Activated CD8-positive, alpha-beta memory T cell treated with anti-CD3 and anti-CD28 coated beads, Interleukin-2, amount 10 ng/mL, durations not matched to agents 7 days and 5 days (primary cell): ENCODE measurements at regions not wholly inside any gene's neighbourhood (a gene's known extent, or its start where the extent isn't known, plus 50 kb on each side); places are given as distances from the start of the nearest gene placed in this dataset.

Experiments used
- ATAC-seq: fragments of 150-1000 bp; cut with Tn5 transposase; one replicate; pipeline ENCODE4 v1.10.0; 2021; ENCODE audit warnings: moderate library complexity
- CTCF ChIA-PET: fragments of 350-600 bp; sonication (Branson Sonifier 250); formaldehyde crosslinking; loops from one replicate; lab custom pipeline; 2021; ENCODE audit warnings: antibody characterized with exemption; lab: Charles Lee
- DNase-seq: peaks from one replicate; pipeline ENCODE4 v3.0.0-alpha.2; 2020
- H3K27ac Mint-ChIP-seq: one replicate; pipeline ENCODE4 v1.8.0; 2021; ENCODE audit warnings: mild to moderate bottlenecking, mixed read lengths
- H3K27me3 Mint-ChIP-seq: one replicate; pipeline ENCODE4 v1.8.0; 2021; ENCODE audit warnings: mixed read lengths
- H3K36me3 Mint-ChIP-seq: one replicate; pipeline ENCODE4 v1.8.0; 2021; ENCODE audit warnings: mild to moderate bottlenecking, mixed read lengths
- H3K4me1 Mint-ChIP-seq: one replicate; pipeline ENCODE4 v1.8.0; 2021; ENCODE audit warnings: mixed read lengths
- H3K4me3 Mint-ChIP-seq: one replicate; pipeline ENCODE4 v1.8.0; 2021; ENCODE audit warnings: mild to moderate bottlenecking, moderate library complexity, mixed read lengths
- H3K9me3 Mint-ChIP-seq: one replicate; pipeline ENCODE4 v1.8.0; 2022; ENCODE audit warnings: low read depth, mixed read lengths

DNA sequence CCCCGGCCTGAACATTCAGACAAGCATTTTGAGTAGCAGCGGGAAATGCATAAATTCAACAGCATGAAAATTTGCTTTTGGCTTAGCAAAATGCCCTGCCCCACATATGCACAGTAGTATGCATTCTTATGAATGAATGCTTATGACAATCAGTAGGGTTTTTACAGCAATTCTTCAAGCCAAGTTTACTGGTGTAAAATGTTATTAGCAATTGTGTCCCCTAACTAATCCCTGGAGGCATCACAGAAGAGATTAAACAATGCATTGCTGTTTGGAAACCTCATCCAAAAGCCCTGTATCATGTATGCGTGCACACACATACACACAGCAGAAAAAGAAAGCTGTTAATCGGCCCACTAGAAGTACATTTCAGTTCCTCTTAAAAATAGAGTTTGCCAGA is 406.5 kb downstream of the LRIG3 start:
- Mint-ChIP-seq H3K36me3 (no peaks in the 10 kb centered on the region), H3K27ac (no peak overlapping the region), H3K4me3 (no peak overlapping the region), H3K4me1 (no peaks in the 10 kb centered on the region), H3K27me3 (no peaks in the 10 kb centered on the region), H3K9me3 (peaks cover 11% of the 10 kb centered on the region)
- DNase-seq (no peak), ATAC-seq (no peak)
- CTCF ChIA-PET = no interaction called here

DNA sequence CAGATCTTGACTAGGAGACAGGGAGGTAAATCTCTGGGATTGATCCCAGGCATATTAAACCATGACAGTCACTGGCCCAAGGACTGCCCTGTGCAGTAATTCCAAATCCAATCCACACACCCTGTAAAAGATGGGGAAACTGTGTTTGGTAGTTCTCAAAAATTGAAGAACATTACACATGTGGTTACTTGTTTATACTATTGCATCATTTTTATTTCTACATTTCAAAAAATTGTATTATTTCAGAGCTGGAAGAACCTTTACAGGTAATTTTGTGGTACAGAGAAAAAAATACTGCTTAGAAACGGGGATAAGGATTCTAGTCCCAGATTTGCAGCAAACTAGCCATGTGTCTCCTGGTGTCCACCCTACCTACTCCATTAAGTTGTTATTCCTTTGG is 400.5 kb downstream of the LRIG3 start:
- CTCF ChIA-PET = no interaction called here
- H3K27me3 Mint-ChIP-seq = no peaks in the 10 kb centered on the region
- no peak overlapping the region for H3K27ac Mint-ChIP-seq
- DNase-seq (no peak), ATAC-seq (no peak)
- H3K36me3 Mint-ChIP-seq = no peaks in the 10 kb centered on the region
- no peak overlapping the region for H3K4me3 Mint-ChIP-seq
- H3K9me3 Mint-ChIP-seq = peaks cover 10% of the 10 kb centered on the region
- H3K4me1 Mint-ChIP-seq = no peaks in the 10 kb centered on the region

DNA sequence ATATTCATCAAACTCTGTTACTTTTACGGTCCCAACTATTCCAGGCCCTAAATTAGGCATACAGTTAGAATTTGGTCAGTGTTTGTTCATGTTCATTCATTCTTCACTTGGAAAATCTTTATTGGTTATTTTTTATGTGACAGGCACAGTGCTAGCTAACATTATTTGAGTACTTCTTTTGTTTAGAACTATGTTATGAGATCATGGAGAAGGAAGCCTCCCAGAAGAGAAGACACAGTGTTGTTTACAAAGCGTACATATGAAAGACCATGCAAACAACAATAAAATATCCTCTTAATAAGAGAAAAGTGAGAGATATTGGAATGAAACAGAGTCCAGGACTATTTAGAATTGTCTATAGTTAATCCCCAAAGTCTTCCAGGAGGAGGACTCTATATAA is 399.2 kb downstream of the LRIG3 start:
- CTCF ChIA-PET = interaction anchor here (0.6 kb wide), 1 partner anchor 143 kb away, joined by 3 read pairs; no protein-coding TSS in a partner anchor
- no peaks in the 10 kb centered on the region for H3K27me3 Mint-ChIP-seq
- H3K27ac Mint-ChIP-seq = no peak overlapping the region
- ATAC-seq (no peak), DNase-seq (no peak)
- H3K9me3 Mint-ChIP-seq = peaks cover 10% of the 10 kb centered on the region
- H3K4me1 Mint-ChIP-seq = no peaks in the 10 kb centered on the region
- H3K4me3 Mint-ChIP-seq = no peak overlapping the region
- H3K36me3 Mint-ChIP-seq = no peaks in the 10 kb centered on the region

DNA sequence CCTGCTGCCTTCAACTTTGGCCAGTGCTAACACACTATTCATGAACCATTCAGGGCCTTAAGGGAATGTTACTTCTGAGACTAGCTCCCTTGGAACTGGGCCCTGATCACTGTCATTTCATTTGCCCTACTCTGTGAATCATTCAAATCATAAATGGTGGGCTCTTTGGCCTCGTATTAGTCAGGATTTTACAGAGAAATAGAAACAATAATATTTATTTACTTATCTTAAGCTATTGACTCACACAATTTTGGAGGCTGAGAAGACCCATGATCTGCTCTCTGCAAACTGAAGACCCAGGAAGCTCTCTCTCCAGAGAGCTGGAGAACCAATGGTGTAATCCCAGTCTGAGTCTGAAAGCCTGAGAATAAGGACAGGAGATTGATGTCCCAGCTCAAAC is 398.5 kb downstream of the LRIG3 start:
- Mint-ChIP-seq H3K36me3 (no peaks in the 10 kb centered on the region), H3K27ac (no peak overlapping the region), H3K9me3 (peaks cover 10% of the 10 kb centered on the region), H3K4me3 (no peak overlapping the region), H3K4me1 (no peaks in the 10 kb centered on the region), H3K27me3 (no peaks in the 10 kb centered on the region)
- ATAC-seq (no peak), DNase-seq (no peak)
- CTCF ChIA-PET = interaction anchor here (0.6 kb wide), 1 partner anchor 143 kb away, joined by 3 read pairs; no protein-coding TSS in a partner anchor

DNA sequence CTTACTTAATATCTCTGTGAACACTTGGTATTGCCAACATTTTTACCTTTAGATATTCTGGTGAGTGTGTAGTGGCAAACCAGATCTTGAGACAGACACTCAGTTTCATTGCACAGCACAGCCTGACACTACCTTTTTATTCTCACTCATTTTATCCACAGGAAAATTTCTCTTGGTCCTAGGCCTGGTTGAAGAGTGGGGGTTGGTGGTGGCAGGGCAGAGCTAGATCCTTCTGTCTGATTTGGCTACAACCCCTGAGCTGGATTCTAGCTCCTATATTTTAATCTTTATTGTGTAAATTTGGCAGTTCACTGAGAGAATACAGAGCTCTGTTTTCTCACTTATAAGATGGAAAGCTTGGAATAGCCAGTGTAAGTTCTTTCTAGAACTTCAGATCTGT is 396.9 kb downstream of the LRIG3 start:
- H3K27me3 Mint-ChIP-seq = no peaks in the 10 kb centered on the region
- CTCF ChIA-PET = no interaction called here
- no peaks in the 10 kb centered on the region for H3K36me3 Mint-ChIP-seq
- no peak for ATAC-seq
- no peak overlapping the region for H3K4me3 Mint-ChIP-seq
- H3K4me1 Mint-ChIP-seq = no peaks in the 10 kb centered on the region
- DNase-seq = no peak
- H3K27ac Mint-ChIP-seq = no peak overlapping the region
- peaks cover 6% of the 10 kb centered on the region for H3K9me3 Mint-ChIP-seq

DNA sequence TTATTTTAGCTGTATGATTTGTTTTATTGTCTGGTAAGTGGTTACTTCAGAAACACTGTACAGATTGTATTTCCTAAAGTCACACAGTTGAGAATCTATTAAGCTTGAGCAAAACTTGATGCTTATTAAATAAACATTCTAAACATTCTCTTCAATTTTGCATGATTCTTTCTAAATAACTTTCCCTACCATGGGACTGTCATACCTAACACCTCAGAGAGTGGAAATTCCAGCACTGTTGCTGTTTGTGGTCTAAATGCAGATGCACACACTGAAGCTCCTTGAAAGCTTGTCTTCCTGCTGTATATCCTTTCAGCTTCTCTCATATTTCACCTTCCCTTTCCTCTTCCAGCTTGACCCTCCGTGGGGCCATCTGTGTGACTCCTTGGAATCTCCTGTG is 392.0 kb downstream of the LRIG3 start:
- Mint-ChIP-seq H3K27me3 (no peaks in the 10 kb centered on the region), H3K36me3 (no peaks in the 10 kb centered on the region), H3K4me1 (no peaks in the 10 kb centered on the region), H3K27ac (no peak overlapping the region), H3K9me3 (no peaks in the 10 kb centered on the region), H3K4me3 (no peak overlapping the region)
- DNase-seq (no peak), ATAC-seq (no peak)
- CTCF ChIA-PET = no interaction called here

DNA sequence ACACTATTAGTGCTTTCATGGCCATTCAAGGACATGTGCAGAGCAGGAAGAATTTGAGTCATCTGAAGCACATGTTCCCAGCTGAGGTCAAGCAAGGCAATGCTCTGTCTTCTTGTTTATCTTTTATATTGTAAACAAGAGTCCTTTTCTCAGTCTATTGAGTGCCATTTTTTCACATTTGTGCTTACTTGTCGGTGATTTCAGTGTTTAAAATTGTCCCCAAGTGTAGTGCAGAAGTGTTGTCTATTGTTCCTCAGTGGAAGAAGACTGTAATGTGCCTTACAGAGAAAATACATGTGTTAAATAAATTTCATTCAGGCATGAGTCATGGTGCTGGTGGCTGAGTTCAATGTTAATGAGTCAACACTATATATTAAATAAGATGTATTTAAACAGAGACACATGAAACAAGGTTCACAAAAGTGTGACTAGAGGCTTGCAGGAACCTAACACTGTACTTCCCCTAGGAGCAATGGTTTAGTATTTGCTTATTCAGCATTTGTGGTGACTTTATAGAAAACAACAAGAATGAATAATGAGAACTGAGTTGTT is 391.1 kb downstream of the LRIG3 start:
- no peak overlapping the region for H3K4me3 Mint-ChIP-seq
- no peaks in the 10 kb centered on the region for H3K36me3 Mint-ChIP-seq
- H3K4me1 Mint-ChIP-seq = no peaks in the 10 kb centered on the region
- H3K27me3 Mint-ChIP-seq = no peaks in the 10 kb centered on the region
- no peaks in the 10 kb centered on the region for H3K9me3 Mint-ChIP-seq
- CTCF ChIA-PET = no interaction called here
- H3K27ac Mint-ChIP-seq = no peak overlapping the region
- DNase-seq (no peak), ATAC-seq (no peak)

DNA sequence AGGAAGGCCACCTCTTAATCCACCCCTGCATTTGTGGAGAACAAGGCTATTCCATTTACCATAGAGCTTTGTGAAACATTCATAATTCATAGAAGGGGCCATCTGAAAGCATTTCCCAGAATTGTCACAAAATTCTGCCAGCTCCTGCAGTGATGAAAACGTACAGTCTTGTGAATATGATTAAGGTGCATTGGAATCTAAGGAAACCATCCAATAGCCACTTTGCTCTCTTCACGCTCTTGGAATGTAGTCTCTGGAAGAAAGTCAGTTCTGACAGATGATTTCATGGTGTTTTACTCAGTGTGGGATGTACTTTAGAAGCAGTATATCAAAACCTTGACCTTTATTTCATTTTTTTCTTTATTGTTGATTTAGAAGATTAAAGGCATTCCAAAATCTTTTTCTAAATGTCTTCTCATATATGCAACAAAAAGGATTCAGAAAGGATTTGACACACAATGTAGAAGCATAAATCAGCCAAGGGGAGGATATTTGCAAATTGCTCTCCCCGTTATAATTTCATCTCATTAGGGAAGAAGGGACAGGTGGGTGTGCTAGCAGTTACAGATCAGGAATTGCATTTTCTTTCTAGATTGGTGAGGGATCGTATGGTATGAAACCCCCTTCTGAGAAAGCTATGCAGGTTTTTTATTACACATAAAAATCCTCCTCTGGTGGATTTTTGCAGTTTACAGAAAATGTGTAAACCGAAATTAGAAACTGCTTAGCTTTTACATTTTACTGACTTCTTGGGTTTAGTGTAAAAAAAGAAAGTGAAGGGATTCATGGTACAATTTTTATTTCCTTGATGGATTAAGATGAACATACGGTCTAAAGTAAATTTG is 390.2 kb downstream of the LRIG3 start:
- H3K36me3 Mint-ChIP-seq = no peaks in the 10 kb centered on the region
- no peak for ATAC-seq
- H3K27ac Mint-ChIP-seq = no peak overlapping the region
- no peak for DNase-seq
- no peak overlapping the region for H3K4me3 Mint-ChIP-seq
- H3K9me3 Mint-ChIP-seq = no peaks in the 10 kb centered on the region
- H3K4me1 Mint-ChIP-seq = no peaks in the 10 kb centered on the region
- H3K27me3 Mint-ChIP-seq = no peaks in the 10 kb centered on the region
- CTCF ChIA-PET = no interaction called here

DNA sequence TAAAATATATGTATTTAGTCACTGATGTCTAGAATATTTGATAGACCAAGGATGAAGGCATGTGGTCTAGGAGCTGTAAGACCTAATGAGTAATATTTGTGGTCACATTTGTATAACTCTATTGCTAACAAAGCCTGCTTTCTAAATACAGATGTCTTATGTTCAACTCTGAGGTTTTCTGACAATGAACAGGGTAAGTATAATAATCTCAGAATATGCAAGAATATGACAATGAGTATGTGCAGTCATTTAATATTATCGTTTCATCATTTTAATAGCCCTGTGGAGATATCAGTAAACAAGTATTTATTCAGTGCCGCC is 389.6 kb downstream of the LRIG3 start:
- Mint-ChIP-seq H3K36me3 (no peaks in the 10 kb centered on the region), H3K27me3 (no peaks in the 10 kb centered on the region), H3K9me3 (no peaks in the 10 kb centered on the region), H3K4me3 (no peak overlapping the region), H3K4me1 (no peaks in the 10 kb centered on the region), H3K27ac (no peak overlapping the region)
- ATAC-seq = no peak
- DNase-seq = no peak
- CTCF ChIA-PET = no interaction called here

DNA sequence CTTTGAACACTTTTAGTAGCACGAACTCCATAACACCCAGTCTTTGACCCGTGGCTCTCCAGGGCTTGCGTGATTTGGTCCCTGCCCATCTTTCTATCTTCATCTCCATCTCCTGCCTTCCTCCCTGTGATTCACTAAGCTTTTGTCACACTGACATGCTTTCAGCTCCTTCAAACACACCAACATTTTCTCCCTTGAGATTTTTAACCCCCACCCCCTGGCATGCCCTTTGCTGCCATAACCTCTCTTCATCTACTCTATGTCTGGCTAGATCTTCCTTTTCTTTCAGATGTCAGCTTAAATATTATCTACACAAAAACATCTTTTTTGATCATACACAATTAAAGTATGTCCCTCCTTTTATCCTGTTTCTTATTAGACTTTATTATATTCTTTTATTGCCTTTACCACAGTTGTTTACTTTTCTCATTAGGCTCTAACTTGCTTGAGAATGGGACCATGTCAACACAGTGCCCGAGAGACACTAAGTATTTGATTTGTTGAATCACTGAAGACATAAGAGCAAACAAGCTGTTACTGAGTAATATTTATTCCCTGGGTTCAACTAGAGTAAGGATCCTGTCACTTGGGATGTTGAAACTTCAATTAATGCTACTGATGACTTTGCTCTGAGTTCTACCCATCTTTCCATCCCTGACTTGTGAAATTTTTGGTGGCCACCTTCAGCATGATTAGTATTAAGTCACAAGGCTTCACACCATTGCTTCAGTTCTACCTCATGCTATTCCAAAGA is 387.3 kb downstream of the LRIG3 start:
- H3K27me3 Mint-ChIP-seq = no peaks in the 10 kb centered on the region
- H3K36me3 Mint-ChIP-seq = no peaks in the 10 kb centered on the region
- CTCF ChIA-PET = no interaction called here
- no peak overlapping the region for H3K27ac Mint-ChIP-seq
- ATAC-seq = no peak
- no peak for DNase-seq
- no peaks in the 10 kb centered on the region for H3K9me3 Mint-ChIP-seq
- no peaks in the 10 kb centered on the region for H3K4me1 Mint-ChIP-seq
- no peak overlapping the region for H3K4me3 Mint-ChIP-seq

DNA sequence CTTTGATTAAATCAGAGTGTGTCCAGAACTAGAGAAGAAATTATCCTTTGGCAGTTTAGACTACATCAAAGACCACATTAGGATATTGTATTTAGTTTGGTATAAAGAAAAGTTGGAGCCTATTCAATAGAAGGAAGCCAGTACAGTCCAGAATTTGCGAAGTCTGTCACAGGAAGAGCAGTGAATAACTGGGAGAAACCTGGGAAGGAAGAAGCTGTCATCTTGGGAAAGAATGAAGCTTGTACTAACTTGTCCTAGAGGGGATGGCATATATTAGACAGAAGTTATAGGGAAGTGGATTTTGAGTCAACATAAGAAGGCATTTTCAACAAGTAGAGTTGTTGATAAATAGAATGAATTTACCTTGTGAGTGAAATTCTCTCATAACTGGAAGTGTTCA is 386.7 kb downstream of the LRIG3 start:
- H3K4me1 Mint-ChIP-seq = no peaks in the 10 kb centered on the region
- no peak for DNase-seq
- no peak overlapping the region for H3K27ac Mint-ChIP-seq
- H3K4me3 Mint-ChIP-seq = no peak overlapping the region
- CTCF ChIA-PET = no interaction called here
- no peak for ATAC-seq
- H3K27me3 Mint-ChIP-seq = no peaks in the 10 kb centered on the region
- H3K36me3 Mint-ChIP-seq = no peaks in the 10 kb centered on the region
- no peaks in the 10 kb centered on the region for H3K9me3 Mint-ChIP-seq

DNA sequence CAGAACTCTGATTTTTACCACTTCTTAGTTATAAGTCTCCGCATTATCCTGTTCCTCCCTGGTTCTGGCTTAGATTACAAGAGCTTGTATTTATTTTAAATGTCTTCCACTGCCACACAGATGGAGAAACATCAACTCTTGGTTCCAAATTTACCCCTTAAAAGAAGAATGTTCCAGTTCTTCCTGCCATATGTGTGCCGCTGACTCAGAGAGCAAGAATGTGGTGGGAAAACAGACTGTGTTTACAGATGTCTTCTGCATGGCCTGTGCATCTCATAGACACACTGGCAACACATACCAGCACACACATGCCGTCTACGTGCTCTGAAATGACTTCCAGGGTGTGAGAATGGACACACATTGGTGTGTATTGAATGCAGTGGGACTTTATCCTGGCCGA is 383.0 kb downstream of the LRIG3 start:
- DNase-seq = no peak
- no peaks in the 10 kb centered on the region for H3K4me1 Mint-ChIP-seq
- H3K27me3 Mint-ChIP-seq = no peaks in the 10 kb centered on the region
- H3K9me3 Mint-ChIP-seq = no peaks in the 10 kb centered on the region
- H3K4me3 Mint-ChIP-seq = no peak overlapping the region
- H3K36me3 Mint-ChIP-seq = no peaks in the 10 kb centered on the region
- no peak for ATAC-seq
- CTCF ChIA-PET = no interaction called here
- H3K27ac Mint-ChIP-seq = no peak overlapping the region

DNA sequence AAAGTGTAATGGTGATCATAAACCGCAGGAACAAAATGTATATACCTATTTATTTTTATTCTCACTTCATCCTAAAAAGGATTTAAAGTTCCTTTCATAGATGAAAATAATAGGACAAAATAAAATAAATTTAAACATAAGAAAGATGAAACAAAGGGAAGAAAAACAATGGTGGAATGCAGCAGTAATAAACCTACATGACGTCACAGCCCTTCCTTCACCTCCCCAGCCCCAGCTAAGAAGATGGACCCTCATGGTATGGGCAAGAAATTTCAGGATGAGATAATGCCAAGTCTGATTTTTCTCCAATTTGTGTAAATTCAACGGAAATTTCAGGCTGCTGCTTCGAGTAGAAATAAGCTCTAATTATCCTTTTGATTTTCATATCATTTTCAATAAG is 381.0 kb downstream of the LRIG3 start:
- Mint-ChIP-seq H3K27me3 (no peaks in the 10 kb centered on the region), H3K4me1 (no peaks in the 10 kb centered on the region)

More for the DNA sequence above, 381.0 kb downstream of the LRIG3 start:
- Mint-ChIP-seq H3K27ac (no peak overlapping the region), H3K4me3 (no peak overlapping the region), H3K36me3 (no peaks in the 10 kb centered on the region), H3K9me3 (no peaks in the 10 kb centered on the region)
- CTCF ChIA-PET = no interaction called here
- DNase-seq (no peak), ATAC-seq (no peak)
